GM12872 (cell line): ENCODE measurements at regions not wholly inside any gene's neighbourhood (a gene's known extent, or its start where the extent isn't known, plus 50 kb on each side); places are given as distances from the start of the nearest gene placed in this dataset.

Experiments
- TF ChIP-seq, protein P1 (sequence below): IDR thresholded peaks from 3 replicates; pipeline ENCODE4 v1.5.1; 2011; ENCODE audit warnings: low read depth, mild to moderate bottlenecking, low read length, moderate library complexity; ENCODE audit not compliant: insufficient read depth

- TF ChIP-seq, protein P1, sequence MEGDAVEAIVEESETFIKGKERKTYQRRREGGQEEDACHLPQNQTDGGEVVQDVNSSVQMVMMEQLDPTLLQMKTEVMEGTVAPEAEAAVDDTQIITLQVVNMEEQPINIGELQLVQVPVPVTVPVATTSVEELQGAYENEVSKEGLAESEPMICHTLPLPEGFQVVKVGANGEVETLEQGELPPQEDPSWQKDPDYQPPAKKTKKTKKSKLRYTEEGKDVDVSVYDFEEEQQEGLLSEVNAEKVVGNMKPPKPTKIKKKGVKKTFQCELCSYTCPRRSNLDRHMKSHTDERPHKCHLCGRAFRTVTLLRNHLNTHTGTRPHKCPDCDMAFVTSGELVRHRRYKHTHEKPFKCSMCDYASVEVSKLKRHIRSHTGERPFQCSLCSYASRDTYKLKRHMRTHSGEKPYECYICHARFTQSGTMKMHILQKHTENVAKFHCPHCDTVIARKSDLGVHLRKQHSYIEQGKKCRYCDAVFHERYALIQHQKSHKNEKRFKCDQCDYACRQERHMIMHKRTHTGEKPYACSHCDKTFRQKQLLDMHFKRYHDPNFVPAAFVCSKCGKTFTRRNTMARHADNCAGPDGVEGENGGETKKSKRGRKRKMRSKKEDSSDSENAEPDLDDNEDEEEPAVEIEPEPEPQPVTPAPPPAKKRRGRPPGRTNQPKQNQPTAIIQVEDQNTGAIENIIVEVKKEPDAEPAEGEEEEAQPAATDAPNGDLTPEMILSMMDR: no peak
These were observed 515.7 kb downstream of the RPS24 start for GRCh38 chr10:78549140-78549935.

DNA sequence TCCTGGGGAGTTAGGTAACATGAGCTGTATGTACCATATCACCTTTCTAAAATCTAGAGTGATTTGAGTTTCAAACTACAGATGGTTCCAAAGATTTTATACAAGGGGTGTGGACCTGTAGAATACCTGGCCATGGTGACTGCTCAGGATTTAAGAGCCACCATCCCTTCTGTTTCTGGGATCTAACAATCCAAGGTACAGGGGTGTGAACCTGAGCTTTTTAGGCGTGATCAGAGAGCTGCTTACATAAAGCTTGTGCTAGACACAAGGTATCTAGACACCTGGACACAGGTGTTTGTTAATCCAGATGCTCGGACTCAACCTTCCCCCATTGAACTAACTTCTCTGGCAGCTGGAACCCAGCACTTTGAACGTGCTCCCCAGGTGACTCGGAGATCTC, 516.4 kb downstream of the RPS24 start:
- TF ChIP-seq, protein P1: no peak

DNA sequence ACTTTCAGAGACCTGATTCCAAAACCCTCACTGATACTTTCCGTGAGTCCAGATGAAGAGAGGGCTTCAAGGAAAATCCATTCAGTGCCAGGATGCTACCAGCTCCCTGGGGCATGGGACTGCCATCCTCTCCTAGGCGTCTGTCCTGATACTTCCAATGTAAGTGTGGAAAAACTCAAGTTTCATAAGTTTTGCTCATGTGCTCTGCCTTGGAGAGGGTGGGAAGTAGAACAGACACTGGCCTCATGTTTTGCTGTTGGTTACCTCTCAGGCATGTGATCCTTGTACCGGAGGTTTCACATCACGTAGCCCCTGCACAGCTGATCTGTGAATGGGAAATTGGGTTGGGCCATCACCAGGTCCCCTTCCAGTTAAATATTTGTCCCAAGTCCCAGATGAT, 517.1 kb downstream of the RPS24 start:
- TF ChIP-seq, protein P1: no peak

- TF ChIP-seq, protein P1: no peak
These were observed 517.4 kb upstream of the ZMIZ1 start for GRCh38 chr10:78551184-78552005.

- TF ChIP-seq, protein P1: no peak
These were observed 516.4 kb upstream of the ZMIZ1 start for GRCh38 chr10:78552261-78552811.

GRCh38 chr10:78553792-78554191, 515.0 kb upstream of the ZMIZ1 start:
- TF ChIP-seq, protein P1: no peak

- TF ChIP-seq, protein P1: no peak
These were observed 513.6 kb upstream of the ZMIZ1 start for GRCh38 chr10:78555128-78555527.
